ENCODE measurements at regions not wholly inside any gene's neighbourhood (a gene's known extent, or its start where the extent isn't known, plus 50 kb on each side); places are given as distances from the start of the nearest gene placed in this dataset.
"Not testable (repeated sequence)": the region's sequence is repeated elsewhere in the genome, so short reads cannot be mapped to it uniquely, and the experiment has no call there.

GRCh38 chr9:7432989-7433388, 366.6 kb downstream of the DMAC1 start:
- H3K4me3 ChIP-seq, result no peak overlapping the region
- no peak for DNase-seq
- H3K27me3 ChIP-seq, result no peaks in the 10 kb centered on the region
- peaks cover 0 to 34% (median 9%) of the 10 kb centered on the region in 3 donors for H3K9me3 ChIP-seq
- no peak overlapping the region for H3K27ac ChIP-seq
- intact Hi-C loops (cut with DNase I; ENCODE audit: low total_unique reads), result no loop called here
- no peak for TF ChIP-seq CTCF (IDR thresholded peaks at IDR 0.05)
- no peaks in the 10 kb centered on the region for H3K4me1 ChIP-seq
- H3K36me3 ChIP-seq, result no peaks in the 10 kb centered on the region

- H3K9me3 ChIP-seq; H3K27me3 ChIP-seq; H3K4me3 ChIP-seq; DNase-seq; H3K27ac ChIP-seq; intact Hi-C loops (cut with DNase I; ENCODE audit: low total_unique reads); H3K36me3 ChIP-seq; H3K4me1 ChIP-seq: not testable (repeated sequence)
Observed at GRCh38 chr9:7417397-7417796, 382.2 kb downstream of the DMAC1 start.

GRCh38 chr9:7415836-7416235, 383.7 kb downstream of the DMAC1 start:
- DNase-seq, result no peak
- intact Hi-C loops (cut with DNase I; ENCODE audit: low total_unique reads), result no loop called here
- H3K4me1 ChIP-seq, result no peaks in the 10 kb centered on the region
- no peaks in the 10 kb centered on the region for H3K27me3 ChIP-seq
- no peak overlapping the region for H3K4me3 ChIP-seq
- no peak overlapping the region for H3K27ac ChIP-seq
- no peaks in the 10 kb centered on the region for H3K36me3 ChIP-seq
- no peak for TF ChIP-seq CTCF (IDR thresholded peaks at IDR 0.05)
- no peaks in the 10 kb centered on the region for H3K9me3 ChIP-seq

- H3K27ac ChIP-seq, result no peak overlapping the region
- no peak overlapping the region for H3K4me3 ChIP-seq
- H3K36me3 ChIP-seq, result no peaks in the 10 kb centered on the region
- intact Hi-C loops (cut with DNase I; ENCODE audit: low total_unique reads), result no loop called here
- no peaks in the 10 kb centered on the region for H3K9me3 ChIP-seq
- no peak for TF ChIP-seq CTCF (IDR thresholded peaks at IDR 0.05)
- H3K4me1 ChIP-seq, result no peaks in the 10 kb centered on the region
- no peaks in the 10 kb centered on the region for H3K27me3 ChIP-seq
- no peak for DNase-seq
Observed at GRCh38 chr9:7408845-7409244, 390.7 kb downstream of the DMAC1 start.

GRCh38 chr9:7407246-7407645, 392.3 kb downstream of the DMAC1 start:
- no peak overlapping the region for H3K4me3 ChIP-seq
- no peak for DNase-seq
- no peak overlapping the region for H3K27ac ChIP-seq
- TF ChIP-seq CTCF (IDR thresholded peaks at IDR 0.05), result no peak
- no peaks in the 10 kb centered on the region for H3K9me3 ChIP-seq
- no peaks in the 10 kb centered on the region for H3K27me3 ChIP-seq
- intact Hi-C loops (cut with DNase I; ENCODE audit: low total_unique reads), result no loop called here
- H3K36me3 ChIP-seq, result no peaks in the 10 kb centered on the region
- H3K4me1 ChIP-seq, result no peaks in the 10 kb centered on the region

GRCh38 chr9:7405924-7406604, 393.5 kb downstream of the DMAC1 start:
- intact Hi-C loops (cut with DNase I; ENCODE audit: low total_unique reads), result no loop called here
- DNase-seq, result no peak
- no peak for TF ChIP-seq CTCF (IDR thresholded peaks at IDR 0.05)
- Histone ChIP-seq H3K27me3 (no peaks in the 10 kb centered on the region), H3K4me3 (no peak overlapping the region), H3K27ac (no peak overlapping the region), H3K9me3 (no peaks in the 10 kb centered on the region), H3K4me1 (no peaks in the 10 kb centered on the region), H3K36me3 (no peaks in the 10 kb centered on the region)

All from tibial artery (tissue), 4 donors.